Glutamatergic neuron (in vitro differentiated cells): ENCODE measurements at regions not wholly inside any gene's neighbourhood (a gene's known extent, or its start where the extent isn't known, plus 50 kb on each side); places are given as distances from the start of the nearest gene placed in this dataset.

Experiments
- DNase-seq: peaks from one replicate; pipeline ENCODE4 v3.0.0; 2022
- H3K27ac Mint-ChIP-seq: one replicate; pipeline ENCODE4 v1.8.0; 2020; ENCODE audit warnings: mild to moderate bottlenecking, mixed read lengths, inconsistent platforms; ENCODE audit not compliant: unreplicated experiment
- H3K27me3 Mint-ChIP-seq: one replicate; pipeline ENCODE4 v1.8.0; 2020; ENCODE audit warnings: mild to moderate bottlenecking, moderate library complexity, mixed read lengths, inconsistent platforms; ENCODE audit not compliant: unreplicated experiment
- H3K36me3 Mint-ChIP-seq: one replicate; pipeline ENCODE4 v1.8.0; 2020; ENCODE audit warnings: mild to moderate bottlenecking, mixed read lengths, inconsistent platforms; ENCODE audit not compliant: unreplicated experiment
- H3K4me1 Mint-ChIP-seq: one replicate; pipeline ENCODE4 v1.8.0; 2020; ENCODE audit warnings: mild to moderate bottlenecking, low read depth, mixed read lengths, inconsistent platforms; ENCODE audit not compliant: unreplicated experiment
- H3K4me3 Mint-ChIP-seq: one replicate; pipeline ENCODE4 v1.8.0; 2020; ENCODE audit warnings: mild to moderate bottlenecking, mixed read lengths, inconsistent platforms; ENCODE audit not compliant: unreplicated experiment
- H3K9me3 Mint-ChIP-seq: one replicate; pipeline ENCODE4 v1.8.0; 2020; ENCODE audit warnings: mild to moderate bottlenecking, moderate library complexity, mixed read lengths, inconsistent platforms; ENCODE audit not compliant: unreplicated experiment
- CTCF ChIP-seq: fragments of 200-600 bp; sonication (generic); IDR thresholded peaks from one replicate; pipeline ENCODE4 v1.5.0; 2021; ENCODE audit not compliant: partially characterized antibody, unreplicated experiment

- Mint-ChIP-seq H3K27me3 (no peaks in the 10 kb centered on the region), H3K36me3 (no peaks in the 10 kb centered on the region)
These were observed 342.5 kb downstream of the ELAVL2 start for GRCh38 chr9:23483566-23483965.

DNA sequence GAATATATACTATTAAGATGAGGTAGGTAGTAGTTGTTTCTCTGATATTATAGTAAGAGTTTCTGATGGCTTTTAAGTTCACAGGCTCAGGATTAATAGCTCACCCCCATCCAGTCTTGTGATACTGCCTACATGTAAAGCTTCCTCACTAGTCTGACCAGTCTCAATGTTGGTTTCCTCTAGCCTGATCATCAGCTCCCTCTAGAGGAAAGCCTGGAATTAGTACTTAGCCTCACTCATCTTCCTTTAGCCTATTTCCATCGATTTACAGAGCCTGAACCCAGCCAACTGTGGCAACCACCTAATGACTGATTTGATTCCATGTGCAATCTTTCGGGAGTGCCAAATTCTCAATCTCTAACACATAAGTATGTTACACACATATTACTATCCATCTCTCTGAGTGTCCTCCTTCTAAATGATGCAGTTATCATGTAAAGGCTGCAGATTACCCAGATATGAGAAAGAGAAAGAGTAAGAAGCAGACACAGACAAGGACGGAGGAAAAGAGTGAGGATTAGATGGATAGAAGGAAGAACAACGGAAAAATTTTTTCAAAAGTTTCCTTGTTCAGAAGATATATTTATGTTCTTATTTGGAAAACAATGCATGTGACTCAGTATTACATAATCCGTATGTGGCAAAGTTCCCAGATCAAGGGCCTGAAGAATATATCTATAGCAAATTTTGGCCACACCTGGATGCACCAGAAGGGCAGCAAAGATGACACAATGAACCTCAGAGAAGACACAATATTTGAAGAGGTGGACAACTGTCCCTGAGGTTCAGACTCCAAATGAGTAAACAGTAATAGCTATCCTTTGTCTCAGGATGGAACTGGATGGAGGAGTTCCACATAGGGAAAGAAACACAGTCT lies 333.7 kb downstream of the ELAVL2 start:
- no peak for DNase-seq
- peak; percentile 57 for TF ChIP-seq CTCF
- Mint-ChIP-seq H3K27ac (no peak overlapping the region), H3K4me1 (peaks cover 16% of the 10 kb centered on the region), H3K27me3 (no peaks in the 10 kb centered on the region), H3K9me3 (no peaks in the 10 kb centered on the region), H3K36me3 (no peaks in the 10 kb centered on the region), H3K4me3 (no peak overlapping the region)

More at GRCh38 chr9:23483566-23483965, 342.5 kb downstream of the ELAVL2 start:
- Mint-ChIP-seq H3K4me3 (no peak overlapping the region), H3K27ac (no peak overlapping the region), H3K9me3 (no peaks in the 10 kb centered on the region), H3K4me1 (no peaks in the 10 kb centered on the region)
- TF ChIP-seq CTCF = no peak
- DNase-seq = no peak

- H3K4me1 Mint-ChIP-seq = peaks cover 18% of the 10 kb centered on the region
- no peak overlapping the region for H3K27ac Mint-ChIP-seq
- no peaks in the 10 kb centered on the region for H3K36me3 Mint-ChIP-seq
- TF ChIP-seq CTCF = no peak
- H3K9me3 Mint-ChIP-seq = no peaks in the 10 kb centered on the region
- DNase-seq = peak; percentile 68
- peaks cover 2% of the 10 kb centered on the region for H3K27me3 Mint-ChIP-seq
- H3K4me3 Mint-ChIP-seq = no peak overlapping the region
These were observed 332.8 kb downstream of the ELAVL2 start for GRCh38 chr9:23493219-23493618.

- H3K27ac Mint-ChIP-seq = no peak overlapping the region
- H3K4me1 Mint-ChIP-seq = peaks cover 20% of the 10 kb centered on the region
- no peak overlapping the region for H3K4me3 Mint-ChIP-seq
- no peaks in the 10 kb centered on the region for H3K9me3 Mint-ChIP-seq
- no peak for DNase-seq
- no peak for TF ChIP-seq CTCF
- peaks cover 3% of the 10 kb centered on the region for H3K27me3 Mint-ChIP-seq
- H3K36me3 Mint-ChIP-seq = no peaks in the 10 kb centered on the region
These were observed 329.4 kb downstream of the ELAVL2 start for GRCh38 chr9:23496489-23497136.

- Mint-ChIP-seq H3K36me3 (no peaks in the 10 kb centered on the region), H3K9me3 (no peaks in the 10 kb centered on the region), H3K4me1 (peaks cover 20% of the 10 kb centered on the region), H3K27ac (no peak overlapping the region), H3K4me3 (no peak overlapping the region), H3K27me3 (peaks cover 3% of the 10 kb centered on the region)
- TF ChIP-seq CTCF = no peak
- DNase-seq = no peak
These were observed 328.9 kb downstream of the ELAVL2 start for GRCh38 chr9:23497137-23497504.
